Osteocyte (in vitro differentiated cells): ENCODE measurements at regions not wholly inside any gene's neighbourhood (a gene's known extent, or its start where the extent isn't known, plus 50 kb on each side); places are given as distances from the start of the nearest gene placed in this dataset.
A peak's percentile ranks its signal among the peaks of the same experiment; 100 is the strongest.

Experiments
- DNase-seq: peaks from one replicate; pipeline ENCODE4 v3.0.0; 2021; ENCODE audit warnings: mixed read lengths; ENCODE audit not compliant: unreplicated experiment; ENCODE audit errors: extremely low spot score
- H3K27ac Mint-ChIP-seq: one replicate; pipeline ENCODE4 v1.8.0; 2021; ENCODE audit warnings: mild to moderate bottlenecking, mixed read lengths; ENCODE audit not compliant: unreplicated experiment
- H3K27me3 Mint-ChIP-seq: one replicate; pipeline ENCODE4 v1.8.0; 2021; ENCODE audit warnings: mixed read lengths; ENCODE audit not compliant: unreplicated experiment
- H3K36me3 Mint-ChIP-seq: one replicate; pipeline ENCODE4 v1.8.0; 2021; ENCODE audit warnings: mixed read lengths; ENCODE audit not compliant: unreplicated experiment
- H3K4me1 Mint-ChIP-seq: one replicate; pipeline ENCODE4 v1.8.0; 2021; ENCODE audit warnings: mixed read lengths; ENCODE audit not compliant: unreplicated experiment
- H3K4me3 Mint-ChIP-seq: one replicate; pipeline ENCODE4 v1.8.0; 2021; ENCODE audit warnings: mild to moderate bottlenecking, moderate library complexity, mixed read lengths; ENCODE audit not compliant: unreplicated experiment
- H3K9me3 Mint-ChIP-seq: one replicate; pipeline ENCODE4 v1.8.0; 2021; ENCODE audit warnings: mixed read lengths; ENCODE audit not compliant: unreplicated experiment
- TF ChIP-seq, protein P1 (sequence below): fragments of 200-600 bp; sonication (generic); IDR thresholded peaks from 2 replicates; pipeline ENCODE4 v1.5.0; 2021; ENCODE audit warnings: antibody characterized with exemption, mild to moderate bottlenecking, moderate library complexity

DNA sequence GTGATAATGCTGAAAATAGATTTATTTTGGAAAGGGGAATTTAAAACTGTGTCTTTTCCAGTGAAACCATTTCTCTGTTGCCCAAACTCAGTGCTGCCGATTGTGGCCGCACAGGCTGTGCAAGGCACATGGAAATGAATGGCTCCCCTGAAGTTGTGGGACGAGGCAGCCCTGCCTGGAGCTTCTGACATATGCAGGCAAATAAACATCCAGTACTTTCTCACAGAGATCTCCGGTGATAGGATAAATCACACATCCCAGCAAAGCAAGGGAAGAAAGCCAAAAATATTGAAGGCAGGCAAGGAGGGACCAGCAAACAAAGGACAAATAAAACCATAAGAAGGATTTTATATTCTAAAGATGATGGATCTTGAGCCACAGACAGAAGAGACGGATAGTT, 464.5 kb downstream of the MTRR start:
- Mint-ChIP-seq H3K4me3 (no peak overlapping the region), H3K27me3 (peaks cover 16% of the 10 kb centered on the region), H3K36me3 (no peaks in the 10 kb centered on the region), H3K27ac (no peak overlapping the region), H3K9me3 (no peaks in the 10 kb centered on the region), H3K4me1 (no peaks in the 10 kb centered on the region)
- DNase-seq: no peak
- TF ChIP-seq, protein P1, sequence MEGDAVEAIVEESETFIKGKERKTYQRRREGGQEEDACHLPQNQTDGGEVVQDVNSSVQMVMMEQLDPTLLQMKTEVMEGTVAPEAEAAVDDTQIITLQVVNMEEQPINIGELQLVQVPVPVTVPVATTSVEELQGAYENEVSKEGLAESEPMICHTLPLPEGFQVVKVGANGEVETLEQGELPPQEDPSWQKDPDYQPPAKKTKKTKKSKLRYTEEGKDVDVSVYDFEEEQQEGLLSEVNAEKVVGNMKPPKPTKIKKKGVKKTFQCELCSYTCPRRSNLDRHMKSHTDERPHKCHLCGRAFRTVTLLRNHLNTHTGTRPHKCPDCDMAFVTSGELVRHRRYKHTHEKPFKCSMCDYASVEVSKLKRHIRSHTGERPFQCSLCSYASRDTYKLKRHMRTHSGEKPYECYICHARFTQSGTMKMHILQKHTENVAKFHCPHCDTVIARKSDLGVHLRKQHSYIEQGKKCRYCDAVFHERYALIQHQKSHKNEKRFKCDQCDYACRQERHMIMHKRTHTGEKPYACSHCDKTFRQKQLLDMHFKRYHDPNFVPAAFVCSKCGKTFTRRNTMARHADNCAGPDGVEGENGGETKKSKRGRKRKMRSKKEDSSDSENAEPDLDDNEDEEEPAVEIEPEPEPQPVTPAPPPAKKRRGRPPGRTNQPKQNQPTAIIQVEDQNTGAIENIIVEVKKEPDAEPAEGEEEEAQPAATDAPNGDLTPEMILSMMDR: no peak

DNA sequence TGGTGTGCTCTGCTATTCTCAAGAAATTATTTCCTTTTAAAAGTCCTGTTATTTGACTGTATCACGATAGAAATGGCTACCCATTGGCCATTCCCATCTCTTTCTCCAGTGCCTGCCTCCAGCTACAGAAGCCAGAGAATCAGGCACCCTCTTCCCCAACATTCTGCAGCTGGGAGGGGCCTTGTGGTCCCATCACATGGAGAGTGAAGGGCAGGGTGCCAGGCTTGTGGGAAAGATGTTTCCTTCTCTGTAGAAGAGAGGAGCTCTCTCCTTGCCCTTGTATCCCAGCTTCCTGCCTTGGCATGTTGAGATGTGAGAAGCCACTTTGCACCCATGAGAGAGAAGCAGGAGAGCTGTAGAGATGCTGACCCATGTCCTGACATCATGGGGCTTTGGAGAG, 465.0 kb downstream of the MTRR start:
- Mint-ChIP-seq H3K4me1 (no peaks in the 10 kb centered on the region), H3K9me3 (no peaks in the 10 kb centered on the region), H3K27me3 (peaks cover 13% of the 10 kb centered on the region), H3K4me3 (no peak overlapping the region), H3K27ac (no peak overlapping the region), H3K36me3 (no peaks in the 10 kb centered on the region)
- DNase-seq: no peak
- TF ChIP-seq, protein P1: no peak

DNA sequence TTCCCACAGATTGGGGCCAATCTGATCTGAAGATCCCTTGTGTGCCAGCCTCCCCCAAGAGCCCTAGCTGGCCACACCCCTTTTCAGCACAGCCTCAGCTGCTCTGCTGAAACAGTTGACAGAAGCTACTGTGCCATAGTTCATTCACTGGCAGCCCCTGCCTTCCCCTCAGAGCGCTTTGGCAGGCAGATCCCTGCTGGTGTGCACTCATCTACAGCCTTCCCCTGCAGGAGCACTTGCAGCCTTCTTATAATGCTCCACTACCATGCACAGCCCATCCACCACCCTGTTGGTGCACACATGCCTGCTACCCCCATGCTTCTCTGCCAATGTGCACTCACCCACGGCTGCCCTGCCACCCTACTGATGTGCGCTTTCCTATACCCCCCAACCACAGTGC, 471.3 kb downstream of the MTRR start:
- Mint-ChIP-seq H3K27me3 (no peaks in the 10 kb centered on the region), H3K9me3 (peaks cover 25% of the 10 kb centered on the region), H3K4me3 (peak overlapping the region; percentile 42), H3K4me1 (peaks cover 13% of the 10 kb centered on the region), H3K36me3 (no peaks in the 10 kb centered on the region), H3K27ac (no peak overlapping the region)
- TF ChIP-seq, protein P1: no peak
- DNase-seq: no peak

DNA sequence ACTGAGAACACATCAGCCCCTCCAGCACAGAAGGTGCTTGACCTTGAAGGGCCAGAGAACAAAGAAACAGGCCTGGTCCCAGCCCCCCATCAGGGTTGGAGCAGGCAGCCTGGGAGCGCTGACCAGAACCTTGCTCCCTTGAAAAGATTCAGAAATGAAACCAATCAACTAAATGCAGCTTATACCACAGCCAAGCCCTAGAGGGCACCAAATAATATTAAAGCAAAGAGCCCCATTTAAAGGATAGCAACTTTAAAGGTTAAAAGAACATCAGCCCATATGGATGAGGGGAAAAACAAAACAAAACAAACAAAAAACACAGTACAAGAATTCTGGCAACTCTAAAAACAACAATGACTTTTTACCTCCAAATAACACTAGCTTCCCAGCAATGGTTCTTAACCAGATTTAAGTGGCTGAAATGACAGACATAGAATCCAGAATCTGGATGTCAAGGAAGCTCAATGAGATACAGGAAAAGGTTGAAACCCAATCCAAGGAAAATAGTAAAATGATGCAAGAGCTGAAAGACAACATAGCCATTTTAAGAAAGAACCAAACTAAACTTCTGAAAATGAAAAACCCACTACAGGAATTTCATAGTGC, 471.9 kb downstream of the MTRR start:
- peak overlapping the region; percentile 35 for H3K27ac Mint-ChIP-seq
- H3K27me3 Mint-ChIP-seq: no peaks in the 10 kb centered on the region
- TF ChIP-seq, protein P1: peak; percentile 69
- peaks cover 13% of the 10 kb centered on the region for H3K4me1 Mint-ChIP-seq
- H3K36me3 Mint-ChIP-seq: no peaks in the 10 kb centered on the region
- no peak for DNase-seq
- peaks cover 25% of the 10 kb centered on the region for H3K9me3 Mint-ChIP-seq
- H3K4me3 Mint-ChIP-seq: peak overlapping the region; percentile 42

DNA sequence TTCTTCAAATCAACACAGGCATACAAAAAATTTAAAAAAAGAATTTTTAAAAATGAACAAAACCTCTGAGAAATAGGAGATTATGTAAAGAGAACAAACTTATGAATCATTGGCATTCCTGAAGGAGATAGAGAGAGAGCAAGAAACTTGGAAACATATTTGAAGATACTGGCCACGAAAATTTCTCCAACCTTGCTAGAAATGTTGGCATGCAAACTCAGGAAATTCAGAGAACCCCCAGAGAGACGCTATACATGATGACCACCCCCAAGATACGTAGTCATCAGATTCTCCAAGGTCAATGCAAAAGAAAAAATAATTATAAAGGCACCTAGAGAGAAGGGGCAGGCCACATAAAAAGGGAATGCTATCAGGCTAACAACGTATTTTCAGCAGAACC, 472.5 kb downstream of the MTRR start:
- TF ChIP-seq, protein P1: no peak
- Mint-ChIP-seq H3K9me3 (peaks cover 25% of the 10 kb centered on the region), H3K36me3 (no peaks in the 10 kb centered on the region), H3K27ac (no peak overlapping the region), H3K4me1 (peaks cover 13% of the 10 kb centered on the region), H3K4me3 (no peak overlapping the region), H3K27me3 (no peaks in the 10 kb centered on the region)
- no peak for DNase-seq
